Uterus (tissue), 2 donors: ENCODE measurements at regions not wholly inside any gene's neighbourhood (a gene's known extent, or its start where the extent isn't known, plus 50 kb on each side); places are given as distances from the start of the nearest gene placed in this dataset.

Experiments
- POLR2A ChIP-seq, 2 donors: fragments of 450-650 bp; IDR thresholded peaks; one replicate each; pipeline ENCODE4 v1.6.1; 2016; ENCODE audit warnings: antibody characterized with exemption in 2 of 2, mild to moderate bottlenecking in 1 of 2, moderate library complexity in 1 of 2
- TF ChIP-seq, protein P1 (sequence below), 4 experiments: fragments of 200-600 bp in 2 of 4; fragments of 450-650 bp in 2 of 4; sonication (generic) in 2 of 4; IDR thresholded peaks; one replicate each; pipeline ENCODE4 v1.5.1; 2016 to 2019; ENCODE audit warnings: antibody characterized with exemption in 4 of 4, mild to moderate bottlenecking in 2 of 4, moderate library complexity in 1 of 4

DNA sequence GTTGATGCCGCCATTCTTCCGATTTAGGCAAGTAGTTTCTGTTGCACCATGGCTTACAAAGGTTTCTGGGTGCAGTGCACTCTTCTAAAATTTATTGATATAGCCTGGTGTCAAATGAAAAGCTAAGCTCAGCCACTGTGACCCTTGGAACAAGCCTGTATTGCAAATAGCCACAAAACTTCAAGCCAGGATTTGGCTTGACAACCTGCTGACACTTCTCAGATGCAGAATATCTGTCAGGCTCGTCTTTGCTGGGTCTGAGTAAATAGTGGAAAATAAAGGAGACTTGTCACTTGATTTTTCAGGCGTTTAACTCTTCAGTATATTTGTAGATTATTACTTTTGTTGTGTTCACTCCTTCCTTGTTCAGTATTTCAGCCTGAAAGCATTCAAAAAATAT, 871.8 kb downstream of the OTOL1 start:
- TF ChIP-seq, protein P1, sequence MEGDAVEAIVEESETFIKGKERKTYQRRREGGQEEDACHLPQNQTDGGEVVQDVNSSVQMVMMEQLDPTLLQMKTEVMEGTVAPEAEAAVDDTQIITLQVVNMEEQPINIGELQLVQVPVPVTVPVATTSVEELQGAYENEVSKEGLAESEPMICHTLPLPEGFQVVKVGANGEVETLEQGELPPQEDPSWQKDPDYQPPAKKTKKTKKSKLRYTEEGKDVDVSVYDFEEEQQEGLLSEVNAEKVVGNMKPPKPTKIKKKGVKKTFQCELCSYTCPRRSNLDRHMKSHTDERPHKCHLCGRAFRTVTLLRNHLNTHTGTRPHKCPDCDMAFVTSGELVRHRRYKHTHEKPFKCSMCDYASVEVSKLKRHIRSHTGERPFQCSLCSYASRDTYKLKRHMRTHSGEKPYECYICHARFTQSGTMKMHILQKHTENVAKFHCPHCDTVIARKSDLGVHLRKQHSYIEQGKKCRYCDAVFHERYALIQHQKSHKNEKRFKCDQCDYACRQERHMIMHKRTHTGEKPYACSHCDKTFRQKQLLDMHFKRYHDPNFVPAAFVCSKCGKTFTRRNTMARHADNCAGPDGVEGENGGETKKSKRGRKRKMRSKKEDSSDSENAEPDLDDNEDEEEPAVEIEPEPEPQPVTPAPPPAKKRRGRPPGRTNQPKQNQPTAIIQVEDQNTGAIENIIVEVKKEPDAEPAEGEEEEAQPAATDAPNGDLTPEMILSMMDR (IDR thresholded peaks at IDR 0.05): no peak
- TF ChIP-seq POLR2A (IDR thresholded peaks at IDR 0.05): no peak
